SKM-1 (cell line): ENCODE measurements at regions not wholly inside any gene's neighbourhood (a gene's known extent, or its start where the extent isn't known, plus 50 kb on each side); places are given as distances from the start of the nearest gene placed in this dataset.
"Not testable (repeated sequence)": the region's sequence is repeated elsewhere in the genome, so short reads cannot be mapped to it uniquely, and the experiment has no call there.

Experiments used
- DNase-seq: peaks from one replicate; lab custom pipeline; 2025; ENCODE audit not compliant: unreplicated experiment; lab: John Stamatoyannopoulos, UW

- DNase-seq = no peak
Observed at GRCh38 chr2:226180281-226180884, 619.2 kb downstream of the IRS1 start.

DNA sequence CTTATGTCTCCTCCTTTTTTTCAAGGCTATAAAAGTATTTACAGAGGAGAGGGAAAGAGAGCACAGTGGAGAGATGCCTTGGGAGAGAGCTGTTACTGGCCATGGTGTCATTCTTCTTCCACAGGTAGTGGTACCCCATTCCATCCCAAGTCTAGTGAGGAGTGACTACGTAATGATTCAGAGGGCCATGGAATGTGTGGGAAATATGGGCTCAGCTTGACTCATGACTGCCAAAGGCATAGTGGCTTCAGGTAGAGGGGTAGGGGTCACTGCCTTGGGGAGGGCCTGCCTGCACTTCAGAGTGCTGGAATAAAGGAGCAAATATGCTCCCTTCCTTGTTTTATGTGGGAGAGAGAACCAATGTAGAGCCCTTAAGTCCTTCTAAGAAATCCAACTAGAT lies 620.6 kb downstream of the IRS1 start:
- no peak for DNase-seq

- DNase-seq = no peak
Observed at GRCh38 chr2:226176283-226176984, 623.2 kb downstream of the IRS1 start.

- DNase-seq = no peak
Observed at GRCh38 chr2:226174390-226174789, 625.2 kb downstream of the IRS1 start.

DNA sequence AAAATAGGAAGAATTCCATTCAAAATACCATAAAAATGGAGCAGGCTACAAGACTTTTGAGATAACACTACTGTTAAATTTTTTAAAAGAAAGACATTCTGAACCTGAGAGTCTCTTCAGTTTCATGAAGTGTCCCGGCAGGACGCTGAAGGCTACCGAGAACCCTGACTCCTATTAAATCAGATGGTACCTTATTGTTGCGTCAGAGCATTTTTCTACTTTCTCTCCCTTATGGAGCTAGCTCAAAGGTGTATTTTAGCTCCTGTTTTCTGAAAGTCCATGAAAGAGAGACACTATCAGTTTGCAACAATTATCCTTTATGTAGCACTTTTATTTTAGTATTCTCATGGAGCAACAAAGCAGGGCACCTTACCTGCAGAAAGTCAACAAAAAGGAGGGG lies 626.7 kb downstream of the IRS1 start:
- no peak for DNase-seq

GRCh38 chr2:226172309-226172708 lies 627.3 kb downstream of the IRS1 start:
- no peak for DNase-seq

DNA sequence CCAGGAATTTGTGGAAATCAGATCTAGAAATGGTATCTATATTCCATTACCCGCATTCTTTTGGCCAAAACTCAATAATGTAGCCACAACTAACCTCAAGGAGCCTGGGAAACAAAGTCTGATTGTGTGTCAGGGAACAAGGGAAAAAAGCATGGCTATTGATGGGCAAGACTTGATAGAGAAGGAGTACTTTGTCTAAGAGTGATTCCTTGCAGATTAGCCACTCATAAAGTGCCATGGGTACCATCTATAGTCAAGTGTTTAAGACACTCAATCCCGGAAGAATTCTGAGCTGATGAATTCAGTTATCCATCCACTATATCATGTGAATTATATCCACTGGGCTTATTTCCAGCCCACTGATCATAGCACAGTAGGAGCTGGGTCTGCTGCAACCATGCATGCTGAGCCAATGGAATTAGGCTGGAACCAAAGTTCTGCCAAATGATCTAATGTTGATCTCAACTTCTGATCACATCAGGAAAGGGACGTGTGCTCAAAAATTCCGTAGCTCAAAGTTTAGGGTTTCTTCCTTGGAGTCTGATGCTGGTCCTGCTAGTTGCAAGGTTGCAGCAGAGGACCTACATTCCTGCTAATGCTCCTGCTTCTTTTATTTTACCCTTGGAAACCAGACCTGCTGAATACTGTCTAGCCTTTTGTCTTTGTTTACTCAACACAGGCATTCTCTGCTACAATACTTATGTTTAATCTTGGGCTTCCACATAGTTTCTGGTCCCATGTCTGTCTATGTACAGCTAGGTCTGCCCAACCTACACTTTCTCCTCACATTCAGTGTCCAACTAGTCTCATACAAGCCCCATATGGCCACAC lies 629.7 kb downstream of the IRS1 start:
- no peak for DNase-seq

- DNase-seq = no peak
Observed at GRCh38 chr2:226168496-226169160, 631.0 kb downstream of the IRS1 start.

DNA sequence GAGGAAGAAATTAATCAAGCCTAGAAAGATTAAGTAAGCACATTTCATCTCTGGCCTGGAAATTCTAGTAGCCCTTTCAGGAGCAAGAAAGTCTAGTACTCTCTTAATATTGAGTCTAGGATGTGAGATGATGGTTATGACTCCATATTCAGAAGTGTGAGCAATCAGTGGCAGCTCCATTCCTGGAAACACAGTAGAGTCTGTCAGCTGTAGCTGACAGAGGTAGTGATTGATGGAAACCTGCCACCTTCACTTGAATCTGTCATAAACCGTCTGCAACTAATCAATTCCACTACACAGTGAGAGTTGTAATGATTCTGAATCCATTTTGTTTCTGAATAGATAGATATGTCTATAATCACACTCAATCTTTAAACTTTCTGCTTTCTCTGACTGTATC lies 635.1 kb downstream of the IRS1 start:
- no peak for DNase-seq

DNA sequence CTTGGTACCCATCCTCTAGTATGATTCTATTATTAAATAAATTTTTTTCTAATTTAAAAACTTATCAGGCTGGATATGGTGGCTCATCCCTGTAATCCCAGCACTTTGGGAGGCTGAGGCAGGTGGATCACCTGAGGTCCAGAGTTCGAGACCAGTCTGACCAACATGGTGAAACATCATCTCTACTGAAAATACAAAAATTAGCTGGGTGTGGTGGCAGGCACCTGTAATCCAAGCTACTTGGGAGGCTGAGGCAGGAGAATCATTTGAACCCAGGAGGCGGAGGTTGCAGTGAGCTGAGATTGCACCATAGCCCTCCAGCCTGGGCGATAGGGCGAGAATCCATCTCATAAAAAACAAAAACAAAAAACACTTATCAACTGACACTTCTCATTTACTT lies 639.0 kb downstream of the IRS1 start:
- not testable (repeated sequence) for DNase-seq

GRCh38 chr2:226159875-226160479 lies 639.6 kb downstream of the IRS1 start:
- no peak for DNase-seq

GRCh38 chr2:226158940-226159339 lies 640.7 kb downstream of the IRS1 start:
- no peak for DNase-seq

DNA sequence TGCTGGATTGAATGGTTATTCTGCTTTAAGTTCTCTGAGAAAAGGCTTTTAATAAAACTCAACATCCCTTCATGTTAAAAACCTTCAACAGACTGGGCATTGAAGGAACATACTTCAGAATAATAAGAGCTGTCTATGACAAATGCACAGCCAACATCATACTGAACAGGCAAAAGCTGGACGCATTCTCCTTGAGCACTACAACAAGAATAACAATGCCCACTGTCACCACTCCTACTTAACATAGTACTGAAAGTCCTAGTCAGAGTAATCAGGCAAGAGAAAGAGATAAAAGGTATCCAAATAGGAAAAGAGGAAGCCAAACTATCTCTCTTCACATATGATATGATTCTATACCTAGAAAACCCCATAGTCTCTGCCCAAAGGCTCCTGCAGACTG lies 641.4 kb downstream of the IRS1 start:
- no peak for DNase-seq

DNA sequence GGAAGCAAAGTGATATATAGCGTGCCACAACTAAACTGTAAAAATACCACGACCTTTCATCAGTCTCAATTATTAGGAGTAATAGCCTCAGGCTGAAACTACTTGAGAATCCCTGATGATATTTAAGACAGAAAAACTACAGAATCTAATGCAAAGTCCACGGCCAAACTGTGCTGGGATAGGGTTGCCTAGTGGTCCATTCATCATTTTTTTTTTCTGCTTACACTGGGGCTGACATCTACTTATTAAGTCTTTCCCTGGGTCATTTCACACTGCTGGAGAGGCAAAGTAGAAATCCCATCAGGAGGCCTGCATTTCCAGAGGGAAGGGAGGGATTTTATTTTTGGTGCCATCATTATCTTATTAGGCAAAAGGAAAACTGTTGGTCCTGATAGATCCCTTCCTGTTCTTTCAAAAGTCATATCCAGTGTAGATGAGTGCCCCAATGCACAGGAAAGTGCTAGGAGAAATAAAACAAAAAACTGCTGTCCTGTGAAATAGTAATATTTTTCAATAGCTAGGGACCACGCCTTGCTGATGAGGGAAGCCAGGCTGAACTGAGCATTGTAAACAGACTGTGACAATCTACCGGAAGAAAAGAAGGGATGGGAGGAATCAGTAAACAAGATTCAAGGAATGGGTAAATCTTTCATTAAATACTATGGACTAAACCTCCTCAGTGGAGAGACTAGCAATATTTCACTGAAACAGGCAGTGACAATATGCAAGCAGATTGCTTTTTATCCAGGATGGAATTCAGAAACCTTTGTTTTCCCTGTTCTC lies 644.3 kb downstream of the IRS1 start:
- DNase-seq = no peak

DNA sequence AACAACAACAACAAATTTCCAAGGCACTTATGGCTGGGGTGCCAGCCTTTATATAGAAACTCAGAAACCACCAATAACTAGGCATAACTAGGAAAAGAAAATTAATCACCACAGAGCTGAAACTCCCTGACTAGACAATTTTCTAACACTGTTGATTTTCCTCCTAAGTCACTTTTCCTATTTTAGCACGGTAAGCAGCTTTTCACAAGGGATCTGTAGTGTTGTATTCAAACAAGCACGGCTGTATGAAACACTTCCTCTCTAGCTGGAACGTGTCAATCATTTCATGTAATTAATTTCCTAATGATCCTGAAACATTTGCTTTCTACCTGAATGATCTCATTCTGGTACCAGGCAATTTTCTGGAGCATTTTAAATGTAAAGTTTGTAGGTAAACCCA lies 645.0 kb downstream of the IRS1 start:
- DNase-seq = no peak

DNA sequence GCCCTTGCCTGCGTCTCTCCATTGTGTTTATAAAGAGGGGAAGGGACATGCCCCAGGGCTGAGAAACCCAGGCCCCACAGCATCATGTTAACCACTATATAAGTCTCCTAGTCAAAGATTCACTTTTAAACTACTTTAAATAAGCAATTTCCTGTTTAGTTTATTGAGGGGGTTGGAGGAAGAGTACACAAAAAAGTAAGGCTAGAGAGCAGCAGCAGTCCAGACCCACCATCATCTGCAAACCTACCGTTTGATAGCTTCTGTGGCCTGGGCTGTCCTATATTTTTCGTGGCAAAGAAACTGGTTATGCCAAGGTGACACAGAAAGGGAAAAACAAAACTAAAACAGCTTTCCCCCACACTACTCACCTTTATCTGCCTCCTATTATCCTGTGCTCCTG lies 646.1 kb downstream of the IRS1 start:
- DNase-seq = no peak

GRCh38 chr2:226151157-226151556 lies 648.5 kb downstream of the IRS1 start:
- DNase-seq = no peak

DNA sequence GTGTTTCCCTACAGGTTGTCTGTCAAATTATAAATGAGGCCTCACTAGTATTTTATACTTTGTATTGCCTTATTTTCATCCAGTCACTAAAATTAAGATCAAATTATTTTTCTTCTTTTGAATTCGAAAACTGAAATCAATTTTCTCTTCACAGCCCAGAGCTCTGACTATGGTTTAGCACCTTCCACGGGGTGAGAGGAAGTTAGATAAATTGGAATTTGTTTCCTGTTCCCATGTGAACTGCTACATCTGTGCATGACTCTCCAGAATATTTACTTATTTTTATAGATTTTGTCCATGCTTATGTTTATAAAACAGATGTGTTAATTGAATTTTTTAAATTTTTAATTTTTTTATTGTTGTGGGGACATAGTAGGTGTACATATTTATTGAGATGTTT lies 656.5 kb downstream of the IRS1 start:
- DNase-seq = no peak

DNA sequence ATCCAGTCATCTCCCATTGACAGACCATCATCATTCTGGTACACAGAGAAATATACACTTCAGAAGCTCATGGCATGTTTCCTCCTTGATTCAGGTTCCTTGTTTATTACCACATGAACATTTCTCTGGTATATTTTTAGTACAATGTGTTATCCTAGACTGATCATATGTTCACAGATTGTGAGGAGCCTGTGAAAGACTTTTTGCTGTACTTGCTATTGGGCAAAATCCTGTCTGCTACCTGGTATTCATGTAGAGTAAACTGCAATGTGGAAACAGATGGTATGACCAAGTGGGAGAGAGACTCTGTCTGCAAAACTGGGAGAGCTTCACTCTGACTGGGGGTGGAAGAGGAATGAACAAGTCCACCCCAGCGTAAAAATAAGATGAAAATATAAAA lies 657.2 kb downstream of the IRS1 start:
- DNase-seq = no peak

GRCh38 chr2:226140594-226140993 lies 659.0 kb downstream of the IRS1 start:
- no peak for DNase-seq
